Right kidney (tissue), 1 donor: ENCODE measurements at regions not wholly inside any gene's neighbourhood (a gene's known extent, or its start where the extent isn't known, plus 50 kb on each side); places are given as distances from the start of the nearest gene placed in this dataset.

Source experiments
- DNase-seq: peaks from one replicate; pipeline ENCODE4 v3.0.0-alpha.2; 2016

- DNase-seq = no peak
Measured at GRCh38 chr1:87565861-87566260, 237.2 kb downstream of the LMO4 start.

DNA sequence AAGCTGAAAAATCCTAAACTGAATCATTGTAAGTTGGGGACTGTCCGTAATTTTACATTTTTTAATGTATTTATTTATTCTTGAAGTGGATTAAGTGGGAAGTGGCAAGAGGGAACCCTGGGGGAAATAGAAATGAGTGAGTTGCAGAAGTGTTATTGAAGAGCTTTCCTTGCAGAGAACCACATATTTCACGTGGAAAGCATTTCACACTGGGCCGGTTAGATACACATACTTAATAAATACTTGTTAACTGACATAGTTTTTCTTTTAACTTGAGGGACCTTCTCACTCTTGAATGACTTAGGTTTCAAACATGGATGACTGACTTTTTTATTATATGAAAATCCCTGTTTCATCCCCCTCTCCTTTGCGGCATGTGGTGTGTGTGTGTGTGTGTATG is 239.3 kb downstream of the LMO4 start:
- no peak for DNase-seq

DNA sequence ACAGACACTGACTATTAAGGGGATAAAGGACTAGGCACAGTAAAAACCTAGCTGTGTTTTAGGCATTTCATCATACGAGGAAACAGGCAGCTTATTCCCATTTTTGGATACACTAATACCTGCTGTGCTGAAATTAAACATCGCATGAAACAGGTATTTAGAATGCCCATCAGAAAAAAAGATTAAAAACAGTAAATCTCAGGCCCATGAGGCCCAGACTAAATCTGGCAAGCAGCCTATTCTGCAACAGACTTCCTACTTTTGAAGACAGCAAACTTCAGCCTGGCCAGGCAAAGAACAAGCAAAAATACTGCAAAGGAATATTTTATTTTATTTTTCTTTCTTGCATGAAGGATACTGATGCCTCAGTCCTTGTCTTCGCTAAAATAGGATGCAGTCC is 240.2 kb downstream of the LMO4 start:
- no peak for DNase-seq

DNA sequence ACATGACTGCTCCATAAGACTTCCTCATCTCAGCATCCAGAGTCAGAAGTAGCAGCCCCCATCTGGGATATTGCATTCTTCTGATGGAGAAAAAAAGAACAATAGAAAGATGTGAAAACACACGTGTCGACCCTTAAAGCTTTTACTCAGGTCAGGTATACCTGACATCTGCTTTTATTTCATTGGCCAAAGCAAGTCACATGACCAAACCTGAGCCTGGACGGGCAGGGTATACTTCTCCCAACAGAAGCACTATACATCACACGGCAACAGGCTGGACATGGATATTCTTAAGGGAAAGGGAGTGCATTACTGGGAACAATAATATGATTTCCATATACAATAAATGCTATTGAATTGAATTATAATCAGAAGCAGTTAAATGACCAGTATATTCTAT is 243.3 kb downstream of the LMO4 start:
- DNase-seq = no peak

DNA sequence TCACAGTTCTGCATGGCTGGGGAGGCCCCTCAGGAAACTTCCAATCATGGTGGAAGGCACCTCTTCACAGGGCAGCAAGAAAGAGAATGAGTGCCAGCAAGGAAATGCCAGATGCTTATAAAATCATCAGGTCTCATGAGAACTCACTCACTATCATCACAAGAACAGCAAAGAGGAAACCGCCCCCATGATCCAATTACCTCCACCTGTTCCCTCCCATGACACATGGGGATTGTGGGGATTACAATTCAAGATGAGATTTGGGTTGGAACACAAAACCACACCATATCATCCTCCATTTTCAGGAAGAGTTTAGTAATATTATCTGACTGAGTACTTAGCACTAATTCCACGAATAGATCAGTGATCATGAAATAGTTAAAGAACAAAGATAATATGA is 244.2 kb downstream of the LMO4 start:
- DNase-seq = no peak

DNA sequence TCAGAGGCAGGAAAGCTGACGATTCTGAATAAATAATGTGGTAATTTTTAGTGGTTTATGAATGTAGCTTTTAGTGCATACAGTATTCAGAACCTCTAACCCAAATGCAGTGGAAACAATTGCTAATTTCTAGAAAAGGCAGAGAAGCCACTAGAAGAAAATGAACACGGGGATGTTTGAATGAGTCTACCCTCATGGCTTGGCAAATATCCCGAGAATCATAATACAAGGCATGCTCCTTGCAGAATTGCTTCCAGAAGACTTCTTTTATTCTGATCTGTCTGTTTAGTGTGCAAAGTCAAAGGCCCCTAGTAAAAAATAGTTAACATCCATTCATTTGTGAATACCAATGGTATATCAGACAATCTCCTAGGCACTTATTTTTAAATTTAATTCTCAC is 246.8 kb downstream of the LMO4 start:
- no peak for DNase-seq

DNA sequence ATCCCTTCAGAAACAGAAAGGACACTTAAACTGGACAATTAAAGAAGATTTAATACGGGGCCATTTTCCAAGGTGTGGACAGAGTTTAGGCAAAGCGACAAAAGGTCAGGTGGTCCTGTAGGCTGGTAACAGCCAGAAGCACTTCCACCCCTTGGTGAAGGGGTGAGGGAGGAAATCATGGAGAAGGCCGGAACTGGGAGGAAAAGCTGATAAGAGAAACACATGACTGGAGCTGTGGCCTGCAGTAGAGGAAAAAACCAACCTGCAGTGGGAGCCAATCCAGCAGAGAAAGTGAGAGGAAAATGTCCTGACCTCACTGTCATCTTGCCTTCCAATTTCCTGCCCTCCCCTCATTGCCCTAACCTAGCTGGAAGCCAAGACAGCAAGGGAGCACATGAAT is 249.8 kb downstream of the LMO4 start:
- no peak for DNase-seq

DNA sequence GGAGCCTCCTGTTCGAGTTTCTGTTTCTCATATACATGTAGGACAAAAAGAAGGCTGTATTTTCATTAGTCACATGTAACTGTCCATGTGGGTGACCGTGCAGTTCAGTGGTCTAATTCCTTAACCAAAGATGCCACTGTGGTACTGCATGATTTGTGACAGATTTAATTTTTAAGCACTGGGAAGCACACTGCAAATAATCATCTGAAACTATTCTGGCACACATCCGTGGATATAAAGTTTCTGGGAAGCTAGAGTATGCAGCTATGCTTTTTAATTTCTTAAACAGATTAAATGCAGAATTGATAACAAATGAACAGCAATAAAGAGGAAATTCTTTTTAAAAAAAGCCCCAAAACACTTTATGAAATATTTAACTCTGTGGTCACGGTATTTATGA is 254.8 kb downstream of the LMO4 start:
- DNase-seq = no peak

DNA sequence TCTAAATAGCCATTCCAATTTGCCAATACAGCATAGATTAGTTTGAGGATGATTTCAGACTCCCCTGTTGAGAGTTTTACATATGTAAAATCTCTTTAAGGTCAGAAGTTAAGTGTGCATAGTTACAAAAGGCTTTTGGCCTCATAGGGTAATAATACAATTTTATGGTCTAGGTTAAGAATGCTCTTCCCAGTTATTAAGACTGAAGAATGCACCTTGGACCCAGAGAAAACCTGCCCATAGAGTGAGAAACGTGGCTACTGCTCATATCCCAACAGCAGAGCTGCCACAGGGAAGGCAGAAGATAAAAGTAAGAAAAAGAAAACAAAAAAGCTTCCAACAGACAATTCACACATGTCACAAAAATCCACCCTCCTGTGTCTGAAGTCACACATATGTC is 255.9 kb downstream of the LMO4 start:
- no peak for DNase-seq

DNA sequence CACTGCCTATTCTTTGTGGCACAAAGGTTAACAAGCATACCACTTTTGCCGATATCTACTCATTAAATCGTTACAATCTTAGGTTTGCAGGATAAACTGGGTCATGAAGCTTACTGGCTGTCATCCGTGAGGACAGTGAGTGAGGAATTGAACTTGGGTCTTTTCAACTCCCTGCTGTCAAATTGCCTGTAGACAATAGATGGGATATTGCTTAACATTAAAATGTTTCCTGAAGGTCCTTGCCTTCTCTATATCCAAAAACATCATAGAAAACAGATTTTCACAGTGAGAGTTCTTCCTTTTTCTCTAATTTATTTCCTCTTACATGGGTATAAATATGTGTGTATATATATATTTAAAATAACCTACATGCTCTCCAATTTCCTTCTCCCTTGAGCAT is 257.8 kb downstream of the LMO4 start:
- DNase-seq = no peak

- DNase-seq = no peak
Measured at GRCh38 chr1:87588495-87588894, 259.8 kb downstream of the LMO4 start.

GRCh38 chr1:87591492-87591891 is 262.8 kb downstream of the LMO4 start:
- no peak for DNase-seq

DNA sequence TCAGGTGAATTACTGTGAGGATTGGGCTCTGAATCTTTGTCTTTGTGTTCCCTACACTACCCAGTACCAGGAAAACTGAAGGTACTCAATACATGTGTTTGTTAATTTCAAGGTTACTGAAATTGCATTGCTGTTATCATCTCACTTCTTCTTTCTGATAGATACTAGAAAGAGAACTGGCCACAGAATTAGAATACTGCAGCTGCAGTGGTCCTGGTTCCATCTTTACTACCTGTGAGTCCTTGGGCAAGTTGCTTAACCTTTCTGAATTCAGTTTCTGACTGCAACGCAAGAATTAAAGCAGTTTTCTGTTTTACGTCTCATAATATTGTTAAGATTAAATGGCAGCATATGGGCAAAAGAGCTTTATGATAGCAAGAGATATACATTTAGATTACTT is 263.5 kb downstream of the LMO4 start:
- no peak for DNase-seq

GRCh38 chr1:87594736-87595383 is 266.2 kb downstream of the LMO4 start:
- DNase-seq = no peak

DNA sequence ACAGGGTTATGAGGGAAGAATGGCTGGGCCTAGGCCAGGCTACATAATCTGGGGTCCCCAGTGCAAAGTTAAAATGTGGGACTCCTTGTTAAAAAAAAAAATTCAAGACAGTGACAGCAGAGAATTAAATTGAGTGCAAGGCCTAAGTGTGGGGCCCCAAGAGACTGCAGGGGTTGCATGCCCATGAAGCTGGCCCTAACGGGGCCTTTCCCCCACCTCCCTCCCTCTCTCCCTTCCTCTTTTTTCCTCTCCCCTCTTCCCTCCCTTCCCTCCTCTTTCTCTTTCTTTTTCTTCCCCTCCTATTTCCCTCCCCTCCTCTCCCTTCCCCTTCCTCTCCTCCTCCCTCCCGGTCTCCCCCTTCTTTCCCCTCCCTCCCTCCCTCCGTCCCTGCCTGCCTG is 266.7 kb downstream of the LMO4 start:
- no peak for DNase-seq

DNA sequence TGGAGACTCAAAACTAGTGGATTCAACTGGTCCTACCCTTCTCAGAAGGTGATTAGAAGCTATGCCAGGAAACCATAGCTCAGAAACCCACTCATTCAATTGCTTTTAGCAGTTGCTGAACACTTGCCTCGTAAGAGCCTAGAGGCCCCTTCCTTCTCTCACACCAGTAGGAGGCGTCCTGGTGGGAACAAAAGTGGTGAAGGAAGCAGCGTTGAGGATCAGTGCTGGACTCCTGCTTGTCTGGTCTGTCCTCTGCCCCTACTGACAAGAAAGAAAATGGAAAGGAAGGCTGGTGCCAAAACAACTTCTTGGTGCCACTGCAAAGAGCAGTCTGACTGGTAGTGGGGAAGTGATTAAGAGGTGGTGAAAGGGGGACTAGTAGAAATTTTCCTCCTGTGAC is 269.7 kb downstream of the LMO4 start:
- DNase-seq = no peak

GRCh38 chr1:87599569-87599968 is 270.9 kb downstream of the LMO4 start:
- DNase-seq = no peak

- DNase-seq = no peak
Measured at GRCh38 chr1:87600055-87600850, 271.6 kb downstream of the LMO4 start.

DNA sequence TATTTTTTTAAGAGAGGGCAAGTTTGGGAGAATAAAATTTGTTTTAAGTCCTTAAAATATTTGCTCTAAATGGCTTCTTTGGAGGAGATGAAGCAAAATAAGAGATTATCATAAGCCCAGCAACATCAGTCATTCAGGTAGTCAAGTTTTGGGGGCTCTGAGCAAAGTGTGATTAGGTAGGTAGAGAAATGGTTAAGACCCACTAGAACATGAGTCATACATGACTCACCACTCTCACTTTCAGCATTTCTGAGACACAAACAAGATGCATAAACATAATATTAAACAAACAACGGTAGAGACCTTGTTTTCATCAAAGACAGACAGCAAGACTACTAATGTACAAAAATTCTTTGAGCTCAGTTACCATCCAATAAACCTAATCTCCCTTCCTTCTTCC is 272.2 kb downstream of the LMO4 start:
- no peak for DNase-seq

GRCh38 chr1:87603626-87604025 is 274.9 kb downstream of the LMO4 start:
- no peak for DNase-seq

DNA sequence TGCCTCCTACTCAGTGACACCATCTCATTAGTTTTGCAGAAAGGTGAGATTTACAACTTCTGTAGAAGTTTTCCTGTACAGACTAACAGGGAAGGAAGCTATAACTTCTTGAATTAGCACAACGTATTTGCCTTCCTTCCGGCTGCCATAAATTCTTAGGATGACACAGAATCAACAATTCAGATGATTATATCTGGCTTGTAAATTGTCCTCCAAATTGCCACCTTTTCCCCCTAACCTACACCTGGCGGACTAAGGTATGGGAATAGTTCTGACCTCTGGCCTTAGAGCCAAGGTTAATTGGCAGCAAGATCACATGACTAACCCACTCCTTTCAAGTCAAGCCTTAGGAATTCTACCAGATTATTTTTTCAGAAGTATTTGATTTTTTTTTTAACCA is 284.3 kb downstream of the LMO4 start:
- no peak for DNase-seq

GRCh38 chr1:87615491-87615890 is 286.8 kb downstream of the LMO4 start:
- no peak for DNase-seq

DNA sequence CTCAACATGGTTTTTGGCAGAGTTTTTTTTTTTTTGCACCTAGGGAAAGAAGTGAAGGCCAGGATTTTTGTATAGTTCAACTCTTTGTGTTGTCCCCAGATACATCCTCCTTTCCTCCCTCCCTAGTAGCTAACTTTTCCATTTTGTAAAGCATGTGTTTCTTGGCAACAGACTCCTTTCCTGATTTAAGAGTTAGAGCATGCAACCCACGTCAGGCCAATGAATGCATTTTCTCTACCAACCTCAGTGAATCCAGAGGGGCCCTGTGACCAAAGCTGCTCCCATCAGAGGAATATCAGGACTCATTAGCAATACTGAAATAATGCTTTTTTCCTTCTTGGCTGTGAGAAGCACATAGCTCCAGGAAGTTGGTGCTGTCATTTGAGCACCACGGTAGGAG is 287.2 kb downstream of the LMO4 start:
- no peak for DNase-seq

GRCh38 chr1:87620807-87621206 is 292.1 kb downstream of the LMO4 start:
- no peak for DNase-seq
